ENCODE measurements at regions not wholly inside any gene's neighbourhood (a gene's known extent, or its start where the extent isn't known, plus 50 kb on each side); places are given as distances from the start of the nearest gene placed in this dataset.
"Not testable (repeated sequence)": the region's sequence is repeated elsewhere in the genome, so short reads cannot be mapped to it uniquely, and the experiment has no call there.

GRCh38 chr6:84872996-84873723, 108.8 kb upstream of the TBX18 start:
- DNase-seq (ENCODE audit: low read depth): peak; percentile 34

- DNase-seq (ENCODE audit: low read depth): no peak
These were observed 107.5 kb upstream of the TBX18 start for GRCh38 chr6:84871925-84872324.

GRCh38 chr6:84870672-84871071, 106.3 kb upstream of the TBX18 start:
- DNase-seq (ENCODE audit: low read depth): no peak

GRCh38 chr6:84868149-84868548, 103.8 kb upstream of the TBX18 start:
- DNase-seq (ENCODE audit: low read depth): no peak

GRCh38 chr6:84867521-84867920, 103.1 kb upstream of the TBX18 start:
- DNase-seq (ENCODE audit: low read depth): peak; percentile 91

GRCh38 chr6:84866715-84867114, 102.3 kb upstream of the TBX18 start:
- DNase-seq (ENCODE audit: low read depth): peak; percentile 48

- DNase-seq (ENCODE audit: low read depth): not testable (repeated sequence)
These were observed 101.0 kb upstream of the TBX18 start for GRCh38 chr6:84865372-84865771.

- no peak for DNase-seq (ENCODE audit: low read depth)
These were observed 98.4 kb upstream of the TBX18 start for GRCh38 chr6:84862843-84863242.

GRCh38 chr6:84860920-84861319, 96.5 kb upstream of the TBX18 start:
- no peak for DNase-seq (ENCODE audit: low read depth)

- DNase-seq (ENCODE audit: low read depth): no peak
These were observed 96.1 kb upstream of the TBX18 start for GRCh38 chr6:84860509-84860908.

GRCh38 chr6:84854811-84855400, 90.5 kb upstream of the TBX18 start:
- peak; percentile 29 for DNase-seq (ENCODE audit: low read depth)

- peak; percentile 50 for DNase-seq (ENCODE audit: low read depth)
These were observed 89.5 kb upstream of the TBX18 start for GRCh38 chr6:84853901-84854300.

GRCh38 chr6:84848960-84849359, 84.6 kb upstream of the TBX18 start:
- DNase-seq (ENCODE audit: low read depth): no peak

- peak; percentile 86 for DNase-seq (ENCODE audit: low read depth)
These were observed 83.2 kb upstream of the TBX18 start for GRCh38 chr6:84847390-84848160.

- DNase-seq (ENCODE audit: low read depth): peak; percentile 80
These were observed 78.2 kb upstream of the TBX18 start for GRCh38 chr6:84842525-84843166.

- DNase-seq (ENCODE audit: low read depth): not testable (repeated sequence)
These were observed 72.9 kb upstream of the TBX18 start for GRCh38 chr6:84837068-84837866.

- no peak for DNase-seq (ENCODE audit: low read depth)
These were observed 72.0 kb upstream of the TBX18 start for GRCh38 chr6:84836366-84836765.

GRCh38 chr6:84835340-84835739, 70.9 kb upstream of the TBX18 start:
- no peak for DNase-seq (ENCODE audit: low read depth)

- not testable (repeated sequence) for DNase-seq (ENCODE audit: low read depth)
These were observed 67.5 kb upstream of the TBX18 start for GRCh38 chr6:84831924-84832323.

GRCh38 chr6:84825461-84825860, 61.1 kb upstream of the TBX18 start:
- DNase-seq (ENCODE audit: low read depth): peak; percentile 80

- not testable (repeated sequence) for DNase-seq (ENCODE audit: low read depth)
These were observed 56.9 kb upstream of the TBX18 start for GRCh38 chr6:84821314-84821713.

- DNase-seq (ENCODE audit: low read depth): no peak
These were observed 52.3 kb upstream of the TBX18 start for GRCh38 chr6:84816741-84817140.

All from amniotic epithelial cell (primary cell).